GM18498 (cell line): ENCODE measurements at regions not wholly inside any gene's neighbourhood (a gene's known extent, or its start where the extent isn't known, plus 50 kb on each side); places are given as distances from the start of the nearest gene placed in this dataset.
"Not testable (repeated sequence)": the region's sequence is repeated elsewhere in the genome, so short reads cannot be mapped to it uniquely, and the experiment has no call there.

Source experiments
- ATAC-seq: cut with Tn5 transposase; IDR thresholded peaks from one replicate; pipeline ENCODE4 v1.9.1; 2021; ENCODE audit warnings: mild to moderate bottlenecking, moderate library complexity; ENCODE audit not compliant: unreplicated experiment

- ATAC-seq = no peak
These were observed 1130.2 kb downstream of the SLITRK5 start for GRCh38 chr13:88801361-88801760.

GRCh38 chr13:88802886-88803285 lies 1131.7 kb downstream of the SLITRK5 start:
- ATAC-seq = no peak

GRCh38 chr13:88806438-88806837 lies 1135.3 kb downstream of the SLITRK5 start:
- ATAC-seq = no peak

- ATAC-seq = no peak
These were observed 1146.4 kb downstream of the SLITRK5 start for GRCh38 chr13:88817560-88817959.

- no peak for ATAC-seq
These were observed 1151.9 kb downstream of the SLITRK5 start for GRCh38 chr13:88823114-88823513.

DNA sequence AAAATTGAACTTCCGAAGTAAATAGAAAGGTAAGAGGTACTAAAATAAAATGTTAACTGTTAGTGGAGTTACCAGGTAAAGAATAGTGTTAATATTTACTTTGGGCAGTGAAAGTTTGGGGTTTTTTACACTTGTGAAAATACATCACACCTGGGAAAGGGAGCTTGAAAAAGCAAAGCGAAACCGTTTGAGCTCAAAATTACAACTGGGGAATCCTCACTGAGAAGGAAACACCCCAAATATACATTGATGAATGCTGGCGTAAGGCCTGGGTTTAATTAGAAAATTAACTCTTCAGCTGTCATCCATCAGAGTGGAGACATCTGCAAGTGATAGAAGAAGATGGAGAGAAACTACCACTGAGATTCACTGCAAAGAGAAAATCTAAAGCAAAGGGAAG lies 1153.0 kb downstream of the SLITRK5 start:
- ATAC-seq = no peak

DNA sequence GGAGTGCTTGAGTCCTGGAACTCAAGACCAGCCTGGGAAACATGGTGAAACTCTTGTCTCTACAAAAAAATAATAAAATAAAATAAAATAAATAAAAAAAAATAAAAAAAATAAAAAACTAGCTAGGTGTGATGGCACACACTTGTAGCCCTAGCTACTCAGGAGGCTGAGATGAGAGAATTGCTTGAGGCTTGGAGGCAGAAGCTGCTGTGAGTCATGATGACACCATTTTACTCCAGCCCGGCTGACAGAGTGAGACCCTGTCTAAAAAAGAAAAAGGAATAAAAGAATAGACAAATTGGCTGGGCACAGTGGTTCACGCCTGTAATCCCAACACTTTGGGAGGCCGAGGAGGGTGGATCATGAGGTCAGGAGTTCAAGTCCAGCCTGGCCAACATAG lies 1168.9 kb downstream of the SLITRK5 start:
- ATAC-seq = no peak

GRCh38 chr13:88852293-88852692 lies 1181.1 kb downstream of the SLITRK5 start:
- ATAC-seq = not testable (repeated sequence)

DNA sequence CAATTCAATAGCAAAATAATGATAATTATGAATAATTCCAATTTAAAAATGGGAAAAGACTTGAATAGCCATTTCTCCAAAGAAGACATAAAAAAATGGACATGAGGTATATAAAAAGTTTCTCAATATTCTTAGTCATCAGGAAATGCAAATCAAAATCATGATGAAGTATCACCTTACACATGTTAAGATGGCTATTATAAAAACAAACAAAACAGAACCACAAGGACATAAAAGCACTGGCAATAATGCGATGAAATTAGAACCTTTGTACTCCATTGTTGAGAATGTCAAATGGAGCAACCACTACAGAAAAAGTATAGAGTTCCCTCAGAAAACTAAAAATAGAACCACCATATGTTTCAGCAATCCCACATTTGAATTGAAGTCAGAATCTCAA lies 1186.1 kb downstream of the SLITRK5 start:
- no peak for ATAC-seq

DNA sequence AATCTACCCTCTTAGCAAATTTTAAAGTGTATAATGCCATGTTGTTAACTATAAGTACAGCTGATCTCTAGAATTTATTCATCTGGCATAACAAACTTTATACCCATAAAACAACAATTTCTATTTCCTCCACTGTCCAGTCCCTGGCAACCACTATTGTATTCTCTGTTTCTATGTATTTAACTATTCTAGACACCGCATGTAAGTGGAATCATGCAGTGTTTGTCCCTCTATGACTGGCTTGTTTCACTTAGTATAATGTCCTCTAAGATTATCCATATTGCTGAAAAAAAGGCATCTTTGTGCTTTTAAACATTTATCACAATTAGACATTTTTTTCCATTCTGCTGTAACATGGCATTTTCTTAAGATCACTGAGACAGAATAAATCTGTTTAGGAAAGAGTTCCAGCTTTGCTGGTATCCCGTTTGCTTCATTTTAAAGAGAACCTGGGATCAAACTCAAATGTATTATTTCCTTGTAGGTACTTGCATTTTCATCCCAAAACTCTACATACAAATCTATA lies 1191.0 kb downstream of the SLITRK5 start:
- no peak for ATAC-seq

- ATAC-seq = no peak
These were observed 1191.9 kb downstream of the SLITRK5 start for GRCh38 chr13:88863116-88863515.

DNA sequence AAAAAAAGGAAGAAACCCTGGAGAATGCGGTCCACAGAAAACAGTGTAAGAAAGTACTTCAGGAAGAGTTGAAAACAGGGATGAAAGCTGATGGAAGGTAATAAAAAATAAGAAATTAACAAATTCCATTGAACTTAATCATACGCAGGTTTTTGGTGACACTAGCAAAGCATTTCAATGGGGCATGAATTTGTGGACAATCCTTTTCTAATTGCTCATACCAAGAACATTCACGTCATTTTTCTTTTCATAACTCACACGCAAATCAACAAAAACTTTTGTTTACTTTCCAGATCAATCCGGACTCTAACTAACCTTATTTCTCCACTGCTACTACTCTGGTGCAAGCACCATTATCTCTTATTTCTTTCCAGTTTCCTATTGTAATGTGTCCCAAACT lies 1195.0 kb downstream of the SLITRK5 start:
- no peak for ATAC-seq

DNA sequence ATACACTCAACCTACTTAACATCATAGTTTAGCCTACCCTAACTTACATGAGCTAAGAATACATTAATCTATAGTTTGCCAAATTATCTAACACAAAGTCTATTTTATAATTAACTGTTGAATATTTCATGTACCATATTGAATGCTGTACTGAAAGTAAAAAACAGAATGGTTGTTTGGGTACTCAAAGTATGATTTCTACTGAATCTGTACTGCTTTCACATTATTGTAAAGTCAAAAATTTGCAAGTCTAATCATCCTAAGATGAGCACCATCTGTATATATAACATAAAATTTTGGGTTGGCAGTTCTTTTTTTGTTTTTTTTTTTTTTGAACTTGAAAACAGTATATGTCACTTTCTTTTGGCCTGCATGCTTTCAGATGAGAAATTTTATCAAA lies 1212.6 kb downstream of the SLITRK5 start:
- no peak for ATAC-seq

GRCh38 chr13:88887045-88887662 lies 1216.0 kb downstream of the SLITRK5 start:
- no peak for ATAC-seq

- no peak for ATAC-seq
These were observed 1224.2 kb downstream of the SLITRK5 start for GRCh38 chr13:88895261-88895941.

GRCh38 chr13:88896466-88896865 lies 1225.3 kb downstream of the SLITRK5 start:
- ATAC-seq = no peak

- no peak for ATAC-seq
These were observed 1237.8 kb downstream of the SLITRK5 start for GRCh38 chr13:88908961-88909441.

GRCh38 chr13:88919970-88920628 lies 1248.9 kb downstream of the SLITRK5 start:
- ATAC-seq = peak; percentile 94

- ATAC-seq = no peak
These were observed 1254.8 kb downstream of the SLITRK5 start for GRCh38 chr13:88925954-88926353.

DNA sequence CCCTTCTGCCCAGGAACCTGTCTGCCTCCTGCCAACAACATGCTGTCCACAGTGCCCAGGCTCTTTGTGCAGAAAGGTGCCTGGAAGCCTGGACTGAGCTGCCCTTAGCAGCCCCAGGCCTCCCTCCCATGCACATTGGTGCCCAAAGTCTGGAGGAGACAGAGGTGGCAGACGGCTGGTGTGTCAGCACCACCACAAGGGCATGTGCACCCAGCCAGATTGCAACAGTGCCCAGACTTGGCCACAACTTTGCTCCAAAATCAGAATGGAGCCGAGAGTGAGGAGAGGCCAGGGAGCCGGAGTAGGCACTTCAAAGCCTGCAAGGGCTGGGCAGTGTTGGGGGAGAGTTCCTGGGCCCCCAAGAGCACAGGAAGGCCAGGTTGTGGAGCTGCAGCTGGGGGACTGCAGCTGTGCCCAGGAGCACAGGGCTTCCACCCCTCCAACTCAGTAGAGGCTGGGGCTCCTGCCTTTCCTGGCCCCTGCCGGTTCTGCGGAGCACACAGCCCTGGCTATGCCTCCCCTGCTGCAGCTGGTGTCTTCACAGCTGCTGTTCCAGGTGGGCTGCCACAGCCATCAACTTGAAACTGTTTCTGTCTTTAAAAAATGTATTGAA lies 1255.8 kb downstream of the SLITRK5 start:
- ATAC-seq = no peak

GRCh38 chr13:88932950-88933349 lies 1261.8 kb downstream of the SLITRK5 start:
- ATAC-seq = no peak
